Middle frontal gyrus (tissue), 1 donor: ENCODE measurements at regions not wholly inside any gene's neighbourhood (a gene's known extent, or its start where the extent isn't known, plus 50 kb on each side); places are given as distances from the start of the nearest gene placed in this dataset.

ENCODE experiments used
- DNase-seq: peaks from one replicate; pipeline ENCODE4 v3.0.0-alpha.2; 2015; ENCODE audit warnings: low spot score; ENCODE audit errors: extremely low spot score

DNA sequence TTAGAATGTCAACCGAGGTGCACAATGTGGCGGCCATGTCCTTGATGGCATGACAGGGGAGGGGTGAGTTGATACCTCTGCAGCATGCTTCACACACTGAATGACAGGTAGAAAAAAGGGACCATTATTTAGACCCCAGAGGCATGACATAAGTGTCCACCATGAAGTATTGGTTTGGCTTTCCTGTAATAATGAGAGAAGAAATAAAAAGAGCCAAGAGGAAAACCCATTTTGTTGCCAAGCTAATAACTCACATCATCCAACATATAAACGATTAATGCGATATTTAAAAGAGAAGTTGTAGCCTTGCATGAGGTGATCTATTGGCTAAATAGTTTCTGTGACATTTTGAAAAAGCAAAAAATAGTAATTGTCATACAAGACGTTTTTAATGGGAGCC, 343.4 kb downstream of the LRIG3 start:
- DNase-seq = no peak

GRCh38 chr12:58580095-58580494, 340.2 kb downstream of the LRIG3 start:
- no peak for DNase-seq

DNA sequence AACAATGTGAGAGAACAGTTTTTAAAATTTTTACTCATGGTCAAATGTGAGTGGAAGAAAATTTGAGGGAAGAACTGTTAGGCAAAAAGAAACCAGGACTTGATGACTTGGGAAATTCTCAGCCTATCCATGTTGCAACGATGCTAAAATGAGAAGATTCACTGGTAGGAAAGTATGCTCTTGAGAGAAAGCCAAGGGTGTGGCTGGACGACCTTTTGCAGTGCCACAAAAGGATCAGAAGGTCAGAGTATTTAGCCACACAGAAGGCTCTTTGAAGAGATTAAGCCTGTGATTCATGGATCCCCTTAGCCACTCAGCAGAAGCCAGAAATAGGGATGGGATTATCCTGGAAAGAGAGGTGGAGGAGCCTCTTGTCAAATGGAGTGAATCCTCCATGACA, 336.8 kb downstream of the LRIG3 start:
- DNase-seq = no peak

GRCh38 chr12:58583940-58584339, 336.4 kb downstream of the LRIG3 start:
- DNase-seq = no peak

DNA sequence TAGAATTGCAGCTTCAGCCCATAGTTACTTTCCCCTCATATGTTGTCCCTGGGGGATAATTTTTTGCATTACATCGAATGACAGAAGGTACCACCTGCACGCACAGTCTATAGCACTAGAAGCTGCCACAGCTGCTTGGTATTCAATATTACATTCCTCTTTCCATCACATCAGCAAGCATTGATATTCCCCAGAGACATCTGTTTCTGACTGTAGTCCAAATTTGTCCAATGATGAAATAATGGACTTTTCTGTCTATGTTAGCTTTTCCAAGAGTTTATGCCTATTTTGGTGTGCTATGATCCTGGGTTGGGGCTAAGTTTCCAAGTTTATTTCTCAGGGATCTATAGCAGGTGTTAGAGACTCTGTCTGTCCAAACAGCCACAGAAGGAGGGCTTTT, 335.4 kb downstream of the LRIG3 start:
- DNase-seq = no peak

DNA sequence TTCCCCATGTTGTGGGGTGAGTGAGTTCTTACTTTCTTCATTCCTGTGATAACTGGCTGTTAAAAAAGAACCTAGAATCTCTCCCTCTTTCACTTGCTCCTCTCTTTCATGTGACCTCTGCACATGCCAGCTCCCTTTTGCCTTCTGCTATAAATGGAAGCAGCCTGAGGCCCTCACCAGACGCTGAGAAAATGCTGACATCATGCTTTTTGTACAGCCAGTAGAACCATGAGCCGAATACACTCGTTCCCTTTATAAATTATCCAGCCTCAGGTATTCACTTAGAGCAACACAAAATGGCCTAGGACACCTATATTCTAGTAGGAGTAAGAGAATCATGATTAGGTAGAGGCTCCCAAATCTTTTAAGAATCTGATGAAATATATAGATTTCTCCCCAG, 333.5 kb downstream of the LRIG3 start:
- no peak for DNase-seq

DNA sequence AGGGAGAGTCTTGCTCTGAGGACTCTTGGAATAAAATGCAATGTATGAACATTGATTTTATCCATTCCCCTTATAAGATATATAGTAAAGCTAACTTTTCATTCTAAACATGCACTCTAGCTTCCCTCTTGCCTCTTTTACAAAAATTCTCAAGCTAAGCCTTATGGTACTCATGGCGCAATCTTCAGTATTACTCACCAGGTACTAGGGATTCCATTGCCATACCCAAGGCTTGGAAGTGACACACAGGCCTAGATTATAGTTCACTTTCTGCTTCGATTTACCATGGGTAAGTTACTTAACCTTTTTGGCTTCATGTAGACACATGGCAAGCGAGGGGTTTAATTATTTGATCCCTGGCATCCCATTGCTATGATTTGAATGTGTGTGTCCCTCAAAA, 331.5 kb downstream of the LRIG3 start:
- no peak for DNase-seq

DNA sequence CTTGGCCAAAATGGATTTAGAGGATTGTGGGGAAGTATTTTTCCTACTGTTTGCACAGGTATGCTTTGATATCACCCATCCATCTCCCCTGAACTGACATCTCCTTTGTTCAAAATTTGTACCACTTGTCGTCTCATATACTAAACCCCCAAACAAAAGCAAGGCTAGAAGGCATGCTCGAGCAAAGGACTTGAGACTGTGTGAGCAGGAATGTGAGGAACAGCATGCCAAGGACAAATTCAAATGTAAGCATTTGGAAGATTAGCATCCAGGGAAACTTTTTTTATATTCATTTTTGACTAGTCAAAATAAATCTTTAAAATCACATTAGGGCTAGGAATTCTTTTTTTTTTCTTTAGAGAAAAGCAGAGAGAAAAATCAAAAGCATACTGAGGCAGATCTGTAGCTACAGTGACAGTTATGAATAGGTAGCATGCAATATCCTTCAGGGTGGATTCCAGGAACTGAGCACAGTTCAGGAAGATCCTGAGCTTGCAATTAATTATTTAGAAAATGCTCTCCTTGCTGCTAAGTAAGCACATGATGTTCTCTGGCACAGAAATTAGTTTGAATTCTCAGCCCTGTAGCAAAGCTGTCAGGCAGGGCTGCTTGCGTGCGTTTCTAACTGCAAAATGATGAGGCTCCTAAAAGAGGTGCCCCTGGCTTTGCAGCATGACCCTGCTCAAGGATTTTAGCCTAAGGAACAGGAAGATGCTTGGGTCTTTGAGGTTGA, 327.7 kb downstream of the LRIG3 start:
- no peak for DNase-seq

DNA sequence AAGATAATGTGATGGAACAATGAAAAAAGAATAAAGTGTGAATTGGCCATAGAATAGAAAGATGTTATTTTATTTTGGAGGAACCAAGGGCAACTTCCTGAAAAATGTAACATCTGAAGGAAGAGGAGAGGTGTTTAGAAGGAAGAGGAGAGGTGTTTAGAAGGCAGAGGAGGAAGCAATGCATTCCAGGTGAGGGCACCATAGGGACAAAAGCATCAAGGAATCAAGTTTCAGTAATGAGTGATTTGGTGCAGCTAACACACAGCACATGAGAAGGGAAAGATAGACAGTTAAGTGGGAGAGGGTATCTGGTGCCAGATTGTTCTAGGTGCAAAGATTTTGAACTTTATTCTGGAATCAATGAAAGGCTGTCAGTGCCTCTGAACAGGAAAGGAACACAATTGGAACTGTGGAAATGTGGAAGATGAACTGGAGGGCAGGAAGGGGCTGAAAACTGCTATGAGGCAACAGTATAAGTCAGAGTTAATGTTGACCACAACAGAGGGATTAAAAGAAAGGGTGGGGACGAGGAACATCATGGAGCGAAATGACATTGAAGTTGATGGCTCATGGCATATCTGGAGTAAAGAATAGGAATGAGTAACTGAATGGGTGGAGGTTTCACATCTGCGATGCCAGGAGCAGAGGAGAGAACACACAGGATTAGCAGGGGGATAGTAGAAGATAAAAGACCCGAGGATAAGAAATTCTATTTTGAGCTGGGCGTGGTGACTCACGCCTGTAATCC, 326.6 kb downstream of the LRIG3 start:
- no peak for DNase-seq

- DNase-seq = no peak
Observed at GRCh38 chr12:58596381-58596780, 323.9 kb downstream of the LRIG3 start.

GRCh38 chr12:58601529-58601928, 318.8 kb downstream of the LRIG3 start:
- DNase-seq = no peak

DNA sequence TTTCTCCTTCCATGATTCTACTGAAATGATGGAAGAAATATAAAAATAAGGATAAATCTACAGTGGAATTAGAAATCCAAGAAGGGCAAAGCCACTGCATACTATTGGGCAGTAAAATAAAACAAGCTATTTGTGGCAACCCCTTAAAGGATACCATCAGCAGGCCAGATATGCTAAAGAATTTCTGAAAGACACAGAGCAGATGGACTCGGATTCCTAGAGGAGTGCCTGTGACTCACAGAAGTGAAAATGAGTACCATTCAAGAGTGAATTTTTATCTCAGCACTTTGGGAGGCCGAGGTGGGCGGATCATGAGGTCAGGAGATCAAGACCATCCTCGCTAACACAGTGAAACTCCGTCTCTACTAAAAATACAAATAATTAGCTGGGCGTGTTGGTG, 318.1 kb downstream of the LRIG3 start:
- DNase-seq = no peak

DNA sequence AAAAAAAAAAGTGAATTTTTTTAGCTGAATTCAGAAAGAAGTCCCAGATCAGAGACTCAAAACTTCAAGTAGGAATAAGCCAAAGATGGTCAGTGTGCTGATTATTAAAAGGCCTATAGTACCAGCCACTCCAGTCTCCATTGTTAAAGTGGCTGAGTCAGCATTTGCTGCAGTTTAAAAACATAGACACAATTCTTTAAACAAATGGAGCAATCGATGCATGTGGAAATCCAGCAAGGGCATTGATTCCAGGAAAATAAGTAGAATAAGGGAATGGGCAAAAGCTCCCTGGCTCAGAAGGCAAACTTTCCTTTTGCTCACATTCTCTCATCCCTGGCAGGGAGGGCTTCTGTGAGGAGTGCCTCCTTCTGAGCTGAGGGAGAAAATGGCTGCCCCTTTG, 317.6 kb downstream of the LRIG3 start:
- DNase-seq = no peak

DNA sequence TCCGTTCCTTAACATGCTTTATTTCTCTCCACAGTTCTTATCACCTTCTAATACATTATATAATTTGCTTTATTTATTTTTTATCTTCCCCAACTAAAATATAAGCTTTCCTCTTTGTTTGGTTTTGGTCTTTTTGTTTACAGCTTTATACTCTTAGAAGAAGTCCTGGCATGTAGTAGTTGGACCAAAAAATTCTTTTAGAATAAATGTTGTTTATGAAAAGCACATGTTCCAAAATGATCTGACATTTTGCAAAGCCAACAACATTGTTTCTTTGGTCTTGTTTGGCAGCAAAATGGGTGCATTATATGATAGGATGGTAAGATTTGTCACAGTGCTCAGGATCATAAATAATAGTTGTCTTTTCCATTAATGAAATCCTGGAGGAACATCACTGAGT, 312.5 kb downstream of the LRIG3 start:
- no peak for DNase-seq

- DNase-seq = no peak
Observed at GRCh38 chr12:58608711-58609110, 311.6 kb downstream of the LRIG3 start.

DNA sequence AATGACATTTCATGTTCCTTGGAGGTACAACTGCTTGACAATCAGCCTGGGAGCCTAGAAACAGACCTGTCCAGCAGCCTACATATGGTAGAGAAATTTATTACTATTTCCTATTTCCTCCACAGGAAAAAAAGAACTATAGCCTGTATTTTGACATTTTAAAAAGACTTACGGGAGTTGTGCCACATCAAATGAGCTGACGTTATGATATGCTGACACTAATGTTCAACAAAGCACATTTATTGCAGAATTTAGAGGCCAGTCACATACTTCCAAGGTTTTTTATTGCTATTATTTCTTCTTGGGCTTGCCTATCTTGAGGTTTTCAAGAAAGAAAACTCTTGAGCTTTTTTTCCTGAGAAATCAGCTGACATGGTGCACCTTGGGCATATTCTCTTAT, 305.3 kb downstream of the LRIG3 start:
- DNase-seq = no peak

DNA sequence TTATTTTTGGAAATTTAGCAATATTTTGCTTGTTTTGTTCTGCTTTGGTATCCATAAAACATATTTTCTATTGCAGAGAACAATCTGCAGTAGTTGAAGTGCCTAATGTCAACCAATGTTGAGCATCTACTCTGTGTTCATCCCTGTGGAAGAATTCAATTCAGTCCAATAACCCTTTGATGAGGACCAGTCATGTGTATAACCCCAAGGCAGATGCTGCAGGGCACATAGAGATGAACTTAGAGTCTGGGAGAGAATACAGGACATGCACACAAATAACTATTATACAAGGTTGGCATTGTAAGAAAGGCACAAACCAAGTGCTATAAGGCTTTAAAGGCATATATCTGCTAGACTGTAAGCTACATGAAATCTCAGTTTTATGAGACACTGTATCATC, 304.7 kb downstream of the LRIG3 start:
- no peak for DNase-seq

DNA sequence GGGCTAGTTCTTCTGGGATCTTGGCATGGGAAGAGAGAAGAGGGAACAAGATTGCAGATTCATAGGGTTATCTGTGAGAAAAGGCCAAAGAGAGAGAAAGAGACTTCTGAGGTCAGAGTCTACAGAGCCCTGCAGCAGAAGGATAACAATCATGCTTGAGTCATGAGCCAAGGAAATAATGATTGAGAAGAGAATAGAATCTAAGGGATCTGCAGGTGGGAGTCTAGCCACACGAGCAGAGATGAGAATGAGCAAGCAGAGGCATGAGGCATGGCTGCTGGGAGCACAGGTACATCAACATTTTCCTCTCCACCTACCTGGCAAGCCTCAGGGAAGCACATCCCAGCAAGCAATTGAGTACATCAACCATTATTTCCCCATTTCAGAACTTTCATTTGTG, 303.7 kb downstream of the LRIG3 start:
- no peak for DNase-seq

- DNase-seq = no peak
Observed at GRCh38 chr12:58621126-58621525, 299.2 kb downstream of the LRIG3 start.

DNA sequence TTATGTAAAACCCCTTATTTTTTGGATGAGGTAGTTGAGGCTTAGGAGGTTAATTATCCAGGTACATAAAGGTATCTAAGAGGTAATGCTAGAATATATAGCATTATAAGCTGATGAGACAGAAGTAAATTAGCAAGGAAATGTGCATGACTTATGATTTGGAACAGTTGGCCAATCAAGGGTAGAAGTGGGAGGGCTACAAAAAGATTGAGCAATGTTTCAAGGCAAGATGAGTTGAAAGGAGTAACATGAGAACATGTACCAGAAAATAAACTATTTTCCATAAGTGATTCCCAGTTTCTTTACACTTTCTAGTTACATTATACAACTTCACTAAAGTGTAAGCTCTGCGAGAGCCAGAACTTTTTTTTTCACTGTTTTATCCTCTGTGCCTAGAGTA, 290.9 kb downstream of the LRIG3 start:
- DNase-seq = no peak

- no peak for DNase-seq
Observed at GRCh38 chr12:58633479-58633878, 286.8 kb downstream of the LRIG3 start.

- DNase-seq = no peak
Observed at GRCh38 chr12:58639318-58639934, 280.9 kb downstream of the LRIG3 start.

- no peak for DNase-seq
Observed at GRCh38 chr12:58640314-58640713, 280.0 kb downstream of the LRIG3 start.
